GM12865 (cell line): ENCODE measurements at regions not wholly inside any gene's neighbourhood (a gene's known extent, or its start where the extent isn't known, plus 50 kb on each side); places are given as distances from the start of the nearest gene placed in this dataset.
"Not testable (repeated sequence)": the region's sequence is repeated elsewhere in the genome, so short reads cannot be mapped to it uniquely, and the experiment has no call there.

ENCODE experiments used
- DNase-seq: peaks from one replicate; pipeline ENCODE4 v3.0.0; 2010; ENCODE audit warnings: low read depth
- H3K4me3 ChIP-seq: 2 replicates; pipeline ENCODE4 v1.5.1; 2011; ENCODE audit warnings: mild to moderate bottlenecking, low read depth, low read length, control low read depth
- TF ChIP-seq, protein P1 (sequence below): IDR thresholded peaks from 2 replicates; pipeline ENCODE4 v1.5.1; 2011; ENCODE audit warnings: low read length, control low read depth, low read depth, inconsistent platforms; ENCODE audit not compliant: insufficient read depth; ENCODE audit errors: missing control alignments

DNA sequence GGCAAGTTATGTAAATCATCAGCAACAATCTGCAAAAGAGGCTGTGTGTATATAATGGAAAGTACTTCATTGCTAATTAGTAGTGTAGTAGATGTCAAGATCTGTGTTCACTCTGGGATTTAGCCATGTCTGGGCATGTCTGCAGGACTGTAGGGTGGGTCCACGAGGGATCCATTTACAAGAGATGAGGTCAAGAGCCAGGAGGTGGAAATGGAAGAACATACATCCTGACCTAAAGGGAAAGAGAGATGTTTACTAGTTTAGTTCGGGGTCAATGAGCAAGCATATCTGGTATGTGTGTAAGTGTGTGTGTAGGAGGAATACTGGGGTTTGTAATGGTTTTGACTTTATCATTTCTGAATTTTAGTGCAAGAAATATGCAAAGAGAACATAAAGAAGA, 171.5 kb upstream of the NANOGP8 start:
- DNase-seq, result no peak
- no peak overlapping the region for H3K4me3 ChIP-seq
- TF ChIP-seq, protein P1, sequence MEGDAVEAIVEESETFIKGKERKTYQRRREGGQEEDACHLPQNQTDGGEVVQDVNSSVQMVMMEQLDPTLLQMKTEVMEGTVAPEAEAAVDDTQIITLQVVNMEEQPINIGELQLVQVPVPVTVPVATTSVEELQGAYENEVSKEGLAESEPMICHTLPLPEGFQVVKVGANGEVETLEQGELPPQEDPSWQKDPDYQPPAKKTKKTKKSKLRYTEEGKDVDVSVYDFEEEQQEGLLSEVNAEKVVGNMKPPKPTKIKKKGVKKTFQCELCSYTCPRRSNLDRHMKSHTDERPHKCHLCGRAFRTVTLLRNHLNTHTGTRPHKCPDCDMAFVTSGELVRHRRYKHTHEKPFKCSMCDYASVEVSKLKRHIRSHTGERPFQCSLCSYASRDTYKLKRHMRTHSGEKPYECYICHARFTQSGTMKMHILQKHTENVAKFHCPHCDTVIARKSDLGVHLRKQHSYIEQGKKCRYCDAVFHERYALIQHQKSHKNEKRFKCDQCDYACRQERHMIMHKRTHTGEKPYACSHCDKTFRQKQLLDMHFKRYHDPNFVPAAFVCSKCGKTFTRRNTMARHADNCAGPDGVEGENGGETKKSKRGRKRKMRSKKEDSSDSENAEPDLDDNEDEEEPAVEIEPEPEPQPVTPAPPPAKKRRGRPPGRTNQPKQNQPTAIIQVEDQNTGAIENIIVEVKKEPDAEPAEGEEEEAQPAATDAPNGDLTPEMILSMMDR, result no peak

DNA sequence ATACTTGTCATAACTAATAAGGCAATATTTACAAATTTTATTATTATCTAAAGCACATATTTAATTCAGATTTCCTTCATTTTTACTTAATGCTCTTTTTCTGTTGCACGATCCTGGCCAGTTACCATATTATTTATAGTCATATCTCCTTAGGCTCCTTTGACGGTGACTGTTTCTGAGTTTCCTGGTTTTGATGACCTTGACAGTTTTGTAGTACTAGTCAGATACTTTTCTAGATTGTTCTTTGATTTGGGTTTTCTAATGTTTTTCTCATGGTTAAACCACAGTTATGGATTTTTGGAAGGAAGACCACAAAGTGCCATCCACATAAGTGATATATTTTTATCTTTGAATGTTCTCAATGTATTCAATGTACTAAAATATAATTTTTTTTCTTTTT, 171.0 kb upstream of the NANOGP8 start:
- TF ChIP-seq, protein P1, result no peak
- no peak for DNase-seq
- no peak overlapping the region for H3K4me3 ChIP-seq

DNA sequence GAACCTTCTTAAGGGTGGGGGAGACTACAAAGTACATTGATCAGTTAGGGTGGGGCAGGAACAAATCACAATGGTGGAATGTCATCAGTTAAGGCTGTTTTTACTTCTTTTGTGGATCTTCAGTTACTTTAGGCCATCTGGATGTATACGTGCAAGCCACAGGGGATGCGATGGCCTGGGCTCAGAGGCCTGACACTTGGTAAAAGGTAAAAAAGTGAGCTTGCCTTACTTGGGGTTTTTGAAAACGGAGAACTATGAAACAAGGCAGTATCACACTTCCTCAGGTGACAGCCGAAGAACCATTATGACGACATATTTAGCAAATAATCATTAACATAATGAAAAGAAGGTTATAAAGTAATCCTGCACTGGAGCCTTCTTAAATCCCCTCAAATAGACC, 169.8 kb upstream of the NANOGP8 start:
- not testable (repeated sequence) for DNase-seq

DNA sequence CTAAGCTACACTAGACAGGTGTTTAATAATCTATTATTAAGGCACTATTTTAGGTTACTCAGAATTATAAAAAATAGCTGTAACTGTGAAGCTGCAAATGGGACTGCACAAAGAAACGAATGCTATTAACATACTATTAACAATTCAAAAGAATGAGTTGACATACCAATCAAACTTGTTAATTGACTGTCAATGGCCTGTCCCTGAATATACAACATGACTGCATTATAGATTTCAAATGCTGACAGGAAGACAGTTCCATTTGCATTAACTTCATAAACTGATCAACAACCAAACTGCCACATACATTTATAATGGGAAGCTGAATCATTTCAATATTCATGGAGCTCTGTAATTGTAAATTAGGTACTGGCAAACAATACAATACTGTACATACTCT, 169.0 kb upstream of the NANOGP8 start:
- DNase-seq, result no peak
- TF ChIP-seq, protein P1, result no peak
- H3K4me3 ChIP-seq, result no peak overlapping the region

More for the DNA sequence above, 169.8 kb upstream of the NANOGP8 start:
- not testable (repeated sequence) for H3K4me3 ChIP-seq

DNA sequence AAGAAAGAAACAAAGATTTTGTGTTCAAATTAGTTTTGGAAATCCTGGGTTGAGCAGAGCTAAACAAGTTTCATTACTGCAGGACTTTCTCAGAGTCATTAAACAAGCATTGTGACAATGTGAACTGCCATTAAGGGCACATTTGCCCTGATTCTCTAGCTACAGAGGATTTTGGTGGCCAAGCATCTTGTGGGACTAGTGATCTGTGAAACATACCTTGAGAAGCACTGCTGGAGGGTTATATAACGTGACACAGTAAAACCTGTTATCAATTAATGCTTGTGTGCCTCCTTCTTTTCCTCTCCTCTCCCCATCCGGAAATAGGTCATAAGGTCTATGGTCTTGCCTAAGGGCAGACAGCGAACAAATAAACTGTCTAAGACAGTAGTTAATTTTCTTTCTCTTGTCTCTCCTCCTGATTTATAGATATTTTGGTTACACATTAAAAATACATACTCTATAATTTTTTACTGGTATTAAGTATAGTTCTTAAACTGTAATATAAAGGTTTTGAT, 167.3 kb upstream of the NANOGP8 start:
- no peak overlapping the region for H3K4me3 ChIP-seq
- no peak for DNase-seq
- TF ChIP-seq, protein P1, result no peak

DNA sequence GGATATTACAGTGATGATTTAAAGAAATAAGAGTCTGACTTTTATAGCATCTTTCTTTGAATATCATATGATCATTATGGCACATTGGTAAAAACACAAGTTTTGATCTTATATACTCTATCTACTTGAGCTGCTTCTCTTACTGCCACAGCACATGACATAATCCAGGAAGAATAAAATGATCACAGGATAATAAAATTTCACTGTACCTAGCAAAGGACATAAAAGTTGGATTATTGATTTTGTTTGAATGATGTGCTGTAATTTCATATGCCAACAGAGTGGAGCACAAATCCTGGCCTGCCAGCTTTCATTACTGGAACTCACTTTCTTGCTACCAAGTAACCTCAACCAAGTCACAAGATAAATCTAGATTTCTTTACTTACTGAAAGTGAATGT, 162.1 kb upstream of the NANOGP8 start:
- no peak for DNase-seq
- TF ChIP-seq, protein P1, result no peak

DNA sequence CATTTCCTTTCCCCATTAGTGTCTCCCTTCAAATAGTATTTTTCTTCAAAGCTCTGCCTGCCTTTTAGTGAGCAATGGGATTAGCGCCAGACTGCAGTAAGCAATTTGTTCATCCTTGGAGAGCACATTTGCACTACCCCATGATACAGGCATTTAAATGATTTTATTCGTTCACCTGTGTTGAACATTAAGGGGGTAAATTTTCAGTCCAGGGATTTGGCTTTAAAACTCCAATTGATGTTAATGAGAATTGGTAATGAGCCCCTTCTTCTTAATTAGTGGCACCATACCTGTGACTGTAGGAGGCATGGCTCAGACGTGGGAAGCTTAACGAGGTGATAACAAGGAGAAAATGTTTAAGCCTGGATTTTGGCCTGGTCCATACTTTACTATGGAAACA, 161.4 kb upstream of the NANOGP8 start:
- TF ChIP-seq, protein P1, result no peak
- no peak overlapping the region for H3K4me3 ChIP-seq
- no peak for DNase-seq

More for the DNA sequence above, 162.1 kb upstream of the NANOGP8 start:
- no peak overlapping the region for H3K4me3 ChIP-seq

DNA sequence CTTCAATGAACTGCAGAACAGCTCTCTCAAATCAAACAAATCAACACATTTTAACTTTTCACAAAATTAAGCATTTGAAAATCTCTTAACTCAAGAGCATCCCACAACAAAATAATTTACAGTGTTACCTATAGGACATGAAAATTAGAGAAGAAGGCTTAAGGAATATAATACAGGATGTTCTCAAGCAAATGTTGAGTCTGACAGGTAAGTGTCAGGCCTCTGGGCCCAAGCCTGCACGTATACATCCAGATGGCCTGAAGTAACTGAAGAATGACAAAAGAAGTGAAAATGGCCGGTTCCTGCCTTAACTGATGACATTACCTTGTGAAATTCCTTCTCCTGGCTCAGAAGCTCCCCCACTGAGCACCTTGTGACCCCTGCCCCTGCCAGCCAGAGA, 160.6 kb upstream of the NANOGP8 start:
- DNase-seq, H3K4me3 ChIP-seq: not testable (repeated sequence)
